Glutamatergic neuron (in vitro differentiated cells): ENCODE measurements at regions not wholly inside any gene's neighbourhood (a gene's known extent, or its start where the extent isn't known, plus 50 kb on each side); places are given as distances from the start of the nearest gene placed in this dataset.
"Not testable (repeated sequence)": the region's sequence is repeated elsewhere in the genome, so short reads cannot be mapped to it uniquely, and the experiment has no call there.

Experiments used
- DNase-seq: peaks from one replicate; pipeline ENCODE4 v3.0.0; 2022
- H3K27ac Mint-ChIP-seq: one replicate; pipeline ENCODE4 v1.8.0; 2020; ENCODE audit warnings: mild to moderate bottlenecking, mixed read lengths, inconsistent platforms; ENCODE audit not compliant: unreplicated experiment
- H3K27me3 Mint-ChIP-seq: one replicate; pipeline ENCODE4 v1.8.0; 2020; ENCODE audit warnings: mild to moderate bottlenecking, moderate library complexity, mixed read lengths, inconsistent platforms; ENCODE audit not compliant: unreplicated experiment
- H3K36me3 Mint-ChIP-seq: one replicate; pipeline ENCODE4 v1.8.0; 2020; ENCODE audit warnings: mild to moderate bottlenecking, mixed read lengths, inconsistent platforms; ENCODE audit not compliant: unreplicated experiment
- H3K4me1 Mint-ChIP-seq: one replicate; pipeline ENCODE4 v1.8.0; 2020; ENCODE audit warnings: mild to moderate bottlenecking, low read depth, mixed read lengths, inconsistent platforms; ENCODE audit not compliant: unreplicated experiment
- H3K4me3 Mint-ChIP-seq: one replicate; pipeline ENCODE4 v1.8.0; 2020; ENCODE audit warnings: mild to moderate bottlenecking, mixed read lengths, inconsistent platforms; ENCODE audit not compliant: unreplicated experiment
- H3K9me3 Mint-ChIP-seq: one replicate; pipeline ENCODE4 v1.8.0; 2020; ENCODE audit warnings: mild to moderate bottlenecking, moderate library complexity, mixed read lengths, inconsistent platforms; ENCODE audit not compliant: unreplicated experiment
- TF ChIP-seq, protein P1 (sequence below): fragments of 200-600 bp; sonication (generic); IDR thresholded peaks from one replicate; pipeline ENCODE4 v1.5.0; 2021; ENCODE audit not compliant: partially characterized antibody, unreplicated experiment

DNA sequence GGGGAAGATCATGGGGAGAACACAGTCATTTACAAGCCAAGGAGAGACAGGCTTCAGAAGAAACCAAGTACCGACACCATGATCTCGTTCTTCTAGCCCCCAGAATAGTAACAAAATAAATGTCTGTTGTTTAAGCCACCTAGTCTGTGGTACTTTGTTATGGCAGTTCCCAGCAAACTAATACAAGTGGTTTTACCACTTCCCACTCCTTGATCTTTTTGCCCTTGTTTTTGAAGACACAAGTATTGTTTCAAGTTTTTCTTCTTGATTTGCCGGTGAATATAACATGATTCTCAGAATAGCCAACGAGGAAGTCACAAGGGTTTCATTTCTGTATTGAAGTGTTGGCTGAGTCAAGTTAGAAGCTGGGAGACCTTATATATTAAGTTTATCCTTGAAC is 220.3 kb downstream of the SOX2 start:
- TF ChIP-seq, protein P1, sequence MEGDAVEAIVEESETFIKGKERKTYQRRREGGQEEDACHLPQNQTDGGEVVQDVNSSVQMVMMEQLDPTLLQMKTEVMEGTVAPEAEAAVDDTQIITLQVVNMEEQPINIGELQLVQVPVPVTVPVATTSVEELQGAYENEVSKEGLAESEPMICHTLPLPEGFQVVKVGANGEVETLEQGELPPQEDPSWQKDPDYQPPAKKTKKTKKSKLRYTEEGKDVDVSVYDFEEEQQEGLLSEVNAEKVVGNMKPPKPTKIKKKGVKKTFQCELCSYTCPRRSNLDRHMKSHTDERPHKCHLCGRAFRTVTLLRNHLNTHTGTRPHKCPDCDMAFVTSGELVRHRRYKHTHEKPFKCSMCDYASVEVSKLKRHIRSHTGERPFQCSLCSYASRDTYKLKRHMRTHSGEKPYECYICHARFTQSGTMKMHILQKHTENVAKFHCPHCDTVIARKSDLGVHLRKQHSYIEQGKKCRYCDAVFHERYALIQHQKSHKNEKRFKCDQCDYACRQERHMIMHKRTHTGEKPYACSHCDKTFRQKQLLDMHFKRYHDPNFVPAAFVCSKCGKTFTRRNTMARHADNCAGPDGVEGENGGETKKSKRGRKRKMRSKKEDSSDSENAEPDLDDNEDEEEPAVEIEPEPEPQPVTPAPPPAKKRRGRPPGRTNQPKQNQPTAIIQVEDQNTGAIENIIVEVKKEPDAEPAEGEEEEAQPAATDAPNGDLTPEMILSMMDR, result no peak
- H3K9me3 Mint-ChIP-seq, result peaks cover 1% of the 10 kb centered on the region
- DNase-seq, result no peak
- peaks cover 1% of the 10 kb centered on the region for H3K36me3 Mint-ChIP-seq
- H3K4me1 Mint-ChIP-seq, result no peaks in the 10 kb centered on the region
- H3K4me3 Mint-ChIP-seq, result no peak overlapping the region
- H3K27me3 Mint-ChIP-seq, result no peaks in the 10 kb centered on the region
- no peak overlapping the region for H3K27ac Mint-ChIP-seq

GRCh38 chr3:181933052-181933618 is 221.4 kb downstream of the SOX2 start:
- TF ChIP-seq, protein P1, result no peak

GRCh38 chr3:181935915-181936314 is 224.2 kb downstream of the SOX2 start:
- Mint-ChIP-seq H3K36me3 (no peaks in the 10 kb centered on the region), H3K9me3 (no peaks in the 10 kb centered on the region), H3K4me1 (no peaks in the 10 kb centered on the region), H3K4me3 (no peak overlapping the region), H3K27me3 (no peaks in the 10 kb centered on the region), H3K27ac (no peak overlapping the region)
- TF ChIP-seq, protein P1, result no peak
- DNase-seq, result no peak

More at GRCh38 chr3:181933052-181933618, 221.4 kb downstream of the SOX2 start:
- Mint-ChIP-seq H3K36me3 (no peaks in the 10 kb centered on the region), H3K4me3 (no peak overlapping the region), H3K27me3 (no peaks in the 10 kb centered on the region), H3K9me3 (no peaks in the 10 kb centered on the region), H3K4me1 (no peaks in the 10 kb centered on the region), H3K27ac (no peak overlapping the region)
- DNase-seq, result no peak

DNA sequence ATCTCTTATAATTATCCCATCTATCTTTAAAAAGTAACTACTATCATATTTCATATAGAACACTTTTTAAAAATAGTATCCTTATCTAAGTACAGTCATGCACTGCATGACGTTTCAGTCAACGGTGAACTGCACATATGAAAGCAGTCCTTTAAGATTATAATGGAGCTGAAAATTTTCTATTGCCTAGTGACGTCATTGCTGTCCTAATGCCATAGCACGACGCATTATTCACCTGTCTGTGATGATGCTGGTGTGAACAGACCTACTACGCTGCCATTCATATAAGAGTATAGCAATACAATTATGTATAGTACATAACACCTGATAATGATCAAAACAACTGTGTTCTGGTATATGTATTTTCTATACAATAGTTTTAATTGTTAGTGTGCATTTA is 225.0 kb downstream of the SOX2 start:
- DNase-seq, result no peak
- Mint-ChIP-seq H3K4me3 (no peak overlapping the region), H3K27ac (no peak overlapping the region), H3K9me3 (no peaks in the 10 kb centered on the region), H3K4me1 (peaks cover 4% of the 10 kb centered on the region), H3K36me3 (no peaks in the 10 kb centered on the region), H3K27me3 (no peaks in the 10 kb centered on the region)
- TF ChIP-seq, protein P1, result no peak

DNA sequence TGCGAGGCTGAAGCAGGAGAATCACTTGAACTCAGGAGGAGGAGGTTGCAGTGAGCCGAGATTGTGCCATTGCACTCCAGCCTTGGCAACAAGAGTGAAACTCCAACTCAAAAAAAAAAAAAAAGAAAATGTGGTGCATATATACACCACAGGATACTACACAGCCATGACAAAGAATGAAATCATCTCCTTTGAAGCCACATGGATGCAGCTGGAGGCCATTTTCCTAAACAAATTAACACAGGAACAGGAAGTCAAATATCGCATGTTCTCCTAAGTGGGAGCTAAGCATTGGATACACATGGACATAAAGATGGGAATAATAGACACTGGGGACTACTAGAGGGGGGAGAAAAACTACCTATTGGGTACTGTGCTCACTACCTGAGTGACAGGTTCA is 226.9 kb downstream of the SOX2 start:
- H3K4me1 Mint-ChIP-seq, H3K9me3 Mint-ChIP-seq, H3K27me3 Mint-ChIP-seq, H3K36me3 Mint-ChIP-seq, H3K4me3 Mint-ChIP-seq, H3K27ac Mint-ChIP-seq, DNase-seq: not testable (repeated sequence)
